ENCODE measurements at regions not wholly inside any gene's neighbourhood (a gene's known extent, or its start where the extent isn't known, plus 50 kb on each side); places are given as distances from the start of the nearest gene placed in this dataset.

DNA sequence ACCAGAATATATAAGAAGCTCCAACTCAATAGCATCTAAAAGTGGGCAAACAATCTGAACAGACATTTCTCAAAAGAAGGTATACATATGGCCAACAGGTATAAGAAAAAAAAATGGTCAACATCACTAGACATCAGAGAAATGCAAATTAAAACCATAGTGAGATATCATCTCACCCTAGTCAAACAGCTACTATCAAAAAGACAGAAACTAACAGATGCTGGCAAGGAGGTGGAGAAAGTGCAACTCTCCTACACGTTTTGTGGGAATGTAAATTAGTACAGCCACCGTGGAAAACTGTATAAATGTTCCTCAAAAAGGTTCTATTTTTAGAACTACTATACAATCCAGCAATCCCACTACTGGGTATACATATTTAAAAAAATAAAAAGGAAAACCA lies 199.9 kb upstream of the SMC2 start:
- ATAC-seq: no peak
- H3K4me1 Mint-ChIP-seq: no peaks in the 10 kb centered on the region
- no peak overlapping the region for H3K27ac ChIP-seq (ENCODE audit: low read depth)

DNA sequence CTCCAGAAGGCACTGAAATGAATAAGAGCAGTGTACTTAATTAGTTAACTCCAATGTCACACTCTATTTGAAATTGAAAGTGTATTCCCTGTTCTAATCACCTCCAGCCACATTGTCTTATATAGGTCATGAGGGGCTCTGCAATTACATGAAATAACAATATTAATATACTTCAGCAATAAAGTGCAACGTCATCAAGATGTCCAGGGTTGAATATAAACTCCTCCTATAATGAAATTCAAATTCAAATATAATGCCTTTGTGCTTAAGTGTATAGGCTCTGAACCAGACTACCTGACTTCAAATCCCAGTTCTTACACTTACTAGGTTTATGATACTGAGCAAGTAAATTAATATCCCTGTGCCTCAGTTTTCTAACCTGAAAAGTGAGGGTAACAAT lies 195.6 kb upstream of the SMC2 start:
- H3K79me2 ChIP-seq (replicated peaks; ENCODE audit: insufficient read depth): no peaks in the 10 kb centered on the region
- Mint-ChIP-seq H3K27me3 (ENCODE audit: insufficient read depth, low read depth, poor library complexity) (no peaks in the 10 kb centered on the region), H3K9me3 (peaks cover 82% of the 10 kb centered on the region), H3K4me1 (no peaks in the 10 kb centered on the region), H3K4me3 (no peak overlapping the region), H3K27ac (no peak overlapping the region), H3K36me3 (ENCODE audit: low read depth) (peaks cover 10% of the 10 kb centered on the region; the same call in 1 of the 3 replicates)
- H3K27me3 ChIP-seq (ENCODE audit: insufficient read depth): no peaks in the 10 kb centered on the region
- no peak for ATAC-seq
- H3F3A ChIP-seq (replicated peaks; ENCODE audit: low read depth): no peaks in the 10 kb centered on the region
- DNase-seq (ENCODE audit: low spot score): no peak
- H3K4me2 ChIP-seq: no peak overlapping the region
- no peaks in the 10 kb centered on the region for H3K9me2 ChIP-seq (ENCODE audit: insufficient read depth)
- no peaks in the 10 kb centered on the region for H3K4me1 ChIP-seq (ENCODE audit: insufficient read depth)
- H3K4me3 ChIP-seq: no peak overlapping the region
- no peaks in the 10 kb centered on the region for H4K20me1 ChIP-seq (replicated peaks; ENCODE audit: insufficient read depth)
- H2AFZ ChIP-seq: no peak overlapping the region
- H3K36me3 ChIP-seq (ENCODE audit: insufficient read depth): no peaks in the 10 kb centered on the region
- no peak overlapping the region for H3K27ac ChIP-seq (ENCODE audit: low read depth)
- TF ChIP-seq, protein P1, sequence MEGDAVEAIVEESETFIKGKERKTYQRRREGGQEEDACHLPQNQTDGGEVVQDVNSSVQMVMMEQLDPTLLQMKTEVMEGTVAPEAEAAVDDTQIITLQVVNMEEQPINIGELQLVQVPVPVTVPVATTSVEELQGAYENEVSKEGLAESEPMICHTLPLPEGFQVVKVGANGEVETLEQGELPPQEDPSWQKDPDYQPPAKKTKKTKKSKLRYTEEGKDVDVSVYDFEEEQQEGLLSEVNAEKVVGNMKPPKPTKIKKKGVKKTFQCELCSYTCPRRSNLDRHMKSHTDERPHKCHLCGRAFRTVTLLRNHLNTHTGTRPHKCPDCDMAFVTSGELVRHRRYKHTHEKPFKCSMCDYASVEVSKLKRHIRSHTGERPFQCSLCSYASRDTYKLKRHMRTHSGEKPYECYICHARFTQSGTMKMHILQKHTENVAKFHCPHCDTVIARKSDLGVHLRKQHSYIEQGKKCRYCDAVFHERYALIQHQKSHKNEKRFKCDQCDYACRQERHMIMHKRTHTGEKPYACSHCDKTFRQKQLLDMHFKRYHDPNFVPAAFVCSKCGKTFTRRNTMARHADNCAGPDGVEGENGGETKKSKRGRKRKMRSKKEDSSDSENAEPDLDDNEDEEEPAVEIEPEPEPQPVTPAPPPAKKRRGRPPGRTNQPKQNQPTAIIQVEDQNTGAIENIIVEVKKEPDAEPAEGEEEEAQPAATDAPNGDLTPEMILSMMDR (conservative IDR thresholded peaks at IDR 0.05; ENCODE audit: low read depth in 2 of 2): no peak
- TF ChIP-seq, protein P2, sequence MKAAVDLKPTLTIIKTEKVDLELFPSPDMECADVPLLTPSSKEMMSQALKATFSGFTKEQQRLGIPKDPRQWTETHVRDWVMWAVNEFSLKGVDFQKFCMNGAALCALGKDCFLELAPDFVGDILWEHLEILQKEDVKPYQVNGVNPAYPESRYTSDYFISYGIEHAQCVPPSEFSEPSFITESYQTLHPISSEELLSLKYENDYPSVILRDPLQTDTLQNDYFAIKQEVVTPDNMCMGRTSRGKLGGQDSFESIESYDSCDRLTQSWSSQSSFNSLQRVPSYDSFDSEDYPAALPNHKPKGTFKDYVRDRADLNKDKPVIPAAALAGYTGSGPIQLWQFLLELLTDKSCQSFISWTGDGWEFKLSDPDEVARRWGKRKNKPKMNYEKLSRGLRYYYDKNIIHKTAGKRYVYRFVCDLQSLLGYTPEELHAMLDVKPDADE (IDR thresholded peaks at IDR 0.05): no peak
- TF ChIP-seq JUNB (IDR thresholded peaks at IDR 0.05; ENCODE audit: unreplicated experiment): no peak
- no peak for TF ChIP-seq ZNF114 (CRISPR knock-in tag; IDR thresholded peaks at IDR 0.05)
- TF ChIP-seq CREB1 (CRISPR knock-in tag; IDR thresholded peaks at IDR 0.05; ENCODE audit: low read depth): no peak
- no peak for TF ChIP-seq EZH2 (IDR thresholded peaks at IDR 0.05; ENCODE audit: low read depth, unreplicated experiment)
- no peak for TF ChIP-seq STAT1 (IDR thresholded peaks at IDR 0.05; ENCODE audit: unreplicated experiment)
- TF ChIP-seq EZH2phosphoT487 (IDR thresholded peaks at IDR 0.05; ENCODE audit: unreplicated experiment): no peak
- TF ChIP-seq POLR2AphosphoS5 (IDR thresholded peaks at IDR 0.05; ENCODE audit: low read depth): no peak
- no peak for TF ChIP-seq ZNF331 (CRISPR knock-in tag; IDR thresholded peaks at IDR 0.05; ENCODE audit: low read depth)

More for the DNA sequence above, 199.9 kb upstream of the SMC2 start:
- H2AFZ ChIP-seq: no peak overlapping the region
- Mint-ChIP-seq H3K27ac (no peak overlapping the region), H3K27me3 (ENCODE audit: insufficient read depth, low read depth, poor library complexity) (no peaks in the 10 kb centered on the region), H3K36me3 (ENCODE audit: low read depth) (peaks cover 5% of the 10 kb centered on the region), H3K9me3 (peaks cover 87% of the 10 kb centered on the region), H3K4me3 (no peak overlapping the region)
- H3K36me3 ChIP-seq (ENCODE audit: insufficient read depth): no peaks in the 10 kb centered on the region; the same call in 1 of the 2 replicates
- H3K27me3 ChIP-seq (ENCODE audit: insufficient read depth): no peaks in the 10 kb centered on the region
- no peaks in the 10 kb centered on the region for H3F3A ChIP-seq (replicated peaks; ENCODE audit: low read depth)
- no peaks in the 10 kb centered on the region for H4K20me1 ChIP-seq (replicated peaks; ENCODE audit: insufficient read depth)
- H3K4me3 ChIP-seq: no peak overlapping the region
- no peak for DNase-seq (ENCODE audit: low spot score)
- TF ChIP-seq, protein P2 (IDR thresholded peaks at IDR 0.05): no peak
- TF ChIP-seq, protein P1 (conservative IDR thresholded peaks at IDR 0.05; ENCODE audit: low read depth in 2 of 2): no peak
- no peaks in the 10 kb centered on the region for H3K79me2 ChIP-seq (replicated peaks; ENCODE audit: insufficient read depth)
- H3K9me2 ChIP-seq (ENCODE audit: insufficient read depth): no peaks in the 10 kb centered on the region
- no peak overlapping the region for H3K4me2 ChIP-seq
- H3K4me1 ChIP-seq (ENCODE audit: insufficient read depth): no peaks in the 10 kb centered on the region
